ENCODE measurements at regions not wholly inside any gene's neighbourhood (a gene's known extent, or its start where the extent isn't known, plus 50 kb on each side); places are given as distances from the start of the nearest gene placed in this dataset.

- no peak for DNase-seq
Measured at GRCh38 chr2:128452536-128453530, 134.2 kb upstream of the HS6ST1 start.

DNA sequence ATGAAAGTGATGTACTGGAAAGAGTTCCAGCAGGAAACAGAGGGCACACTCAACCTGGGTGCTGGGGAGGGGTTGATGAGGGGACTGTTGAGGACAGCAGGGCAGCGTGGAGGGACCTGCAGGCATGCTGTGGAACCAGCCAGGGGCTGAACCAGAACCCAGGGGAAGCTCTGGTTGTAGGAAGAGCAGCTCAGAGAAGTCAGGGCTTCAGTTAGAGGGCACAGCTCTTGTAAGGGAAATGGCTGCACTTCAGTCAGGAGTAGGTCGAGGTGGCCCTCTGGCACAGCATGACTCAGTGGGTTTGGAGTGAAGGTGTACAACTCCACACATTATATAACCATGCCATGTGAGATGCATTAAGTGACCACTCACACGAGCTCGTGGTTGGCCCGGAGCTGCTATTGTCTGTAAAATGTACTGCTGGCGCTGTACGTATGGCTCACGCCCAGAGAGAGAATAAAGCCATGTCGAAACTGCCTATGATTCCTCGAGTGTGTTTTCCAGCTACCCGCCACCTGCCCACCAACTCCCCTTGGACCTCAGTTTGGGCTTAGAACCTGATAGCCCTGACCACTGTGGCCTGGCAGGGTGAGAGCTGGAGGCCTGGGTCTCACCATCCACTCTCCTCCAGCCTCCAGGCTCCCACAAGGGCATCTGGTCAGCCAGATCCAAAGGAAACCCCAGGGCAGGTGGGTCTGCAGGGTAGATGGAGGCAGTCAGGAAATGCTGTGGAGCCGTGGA lies 136.5 kb upstream of the HS6ST1 start:
- DNase-seq = no peak

DNA sequence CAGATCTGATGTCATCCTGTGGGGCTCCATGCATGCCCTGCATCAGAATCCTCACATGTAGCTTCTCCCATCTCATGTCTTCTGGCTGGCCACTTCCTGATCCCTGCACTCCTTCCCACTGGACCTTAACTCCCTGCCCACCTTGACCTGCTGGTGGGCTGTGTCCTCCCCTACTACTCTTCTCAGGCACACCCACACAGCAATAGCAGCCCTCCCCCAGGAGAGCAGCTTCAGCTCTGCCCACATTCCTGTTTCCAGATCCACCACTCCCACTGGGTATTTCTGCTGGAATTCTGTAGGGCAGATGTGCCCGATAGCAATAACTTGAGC lies 137.0 kb upstream of the HS6ST1 start:
- DNase-seq = no peak

GRCh38 chr2:128456281-128456680 lies 137.6 kb upstream of the HS6ST1 start:
- no peak for DNase-seq

DNA sequence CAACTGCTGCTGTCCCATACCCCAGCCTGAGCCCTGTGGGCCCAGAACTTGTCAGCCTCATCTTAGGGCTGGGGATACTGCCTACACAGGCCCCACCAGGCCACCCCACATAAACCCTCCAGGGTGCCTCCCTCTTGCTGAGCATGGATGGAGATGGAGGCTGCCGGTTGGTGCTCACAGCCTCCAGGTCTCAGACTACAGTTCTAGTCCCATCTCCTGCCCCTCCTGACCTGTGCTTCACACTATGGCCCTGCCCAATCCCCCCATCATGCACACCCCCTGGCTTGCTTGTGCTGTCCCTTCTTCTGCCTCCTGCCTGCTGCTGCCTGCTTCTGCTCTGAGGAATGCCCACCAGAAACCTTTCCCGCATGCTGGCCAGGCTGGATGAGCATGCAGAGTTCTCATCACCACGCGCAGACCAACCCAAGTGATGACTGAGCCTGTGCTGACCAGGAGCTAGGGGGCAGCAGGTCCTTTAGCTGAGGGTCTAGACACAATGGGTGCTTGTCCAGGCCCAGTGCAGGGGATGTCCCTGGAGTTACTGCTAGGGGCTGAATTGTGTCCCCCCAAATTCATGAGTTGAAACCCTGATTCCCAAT lies 138.4 kb upstream of the HS6ST1 start:
- DNase-seq = no peak

GRCh38 chr2:128457716-128458115 lies 139.0 kb upstream of the HS6ST1 start:
- DNase-seq = no peak

GRCh38 chr2:128458505-128458904 lies 139.8 kb upstream of the HS6ST1 start:
- DNase-seq = no peak

- no peak for DNase-seq
Measured at GRCh38 chr2:128464456-128464855, 145.8 kb upstream of the HS6ST1 start.

GRCh38 chr2:128465246-128466170 lies 146.8 kb upstream of the HS6ST1 start:
- no peak for DNase-seq

DNA sequence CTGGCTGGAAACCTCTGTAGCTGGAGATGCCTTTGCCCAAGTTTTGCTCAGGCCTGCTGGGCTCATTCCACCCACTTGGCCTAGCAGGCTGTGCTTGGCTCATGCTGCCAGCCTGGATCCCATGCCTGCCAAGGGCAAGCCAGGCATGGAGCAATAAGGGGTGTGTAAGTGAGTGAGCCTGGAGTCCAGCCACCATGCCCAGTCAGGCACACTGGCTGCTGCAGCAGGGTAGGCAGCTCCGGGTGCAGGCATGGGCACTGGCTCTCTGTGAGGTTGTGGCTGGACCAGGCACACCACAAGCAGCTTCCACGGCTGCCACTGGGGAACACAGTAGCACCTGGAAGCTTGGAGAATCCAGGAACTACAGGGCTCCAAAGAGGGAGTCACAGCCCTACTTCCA lies 147.7 kb upstream of the HS6ST1 start:
- peak; percentile 32 to 73 for DNase-seq

DNA sequence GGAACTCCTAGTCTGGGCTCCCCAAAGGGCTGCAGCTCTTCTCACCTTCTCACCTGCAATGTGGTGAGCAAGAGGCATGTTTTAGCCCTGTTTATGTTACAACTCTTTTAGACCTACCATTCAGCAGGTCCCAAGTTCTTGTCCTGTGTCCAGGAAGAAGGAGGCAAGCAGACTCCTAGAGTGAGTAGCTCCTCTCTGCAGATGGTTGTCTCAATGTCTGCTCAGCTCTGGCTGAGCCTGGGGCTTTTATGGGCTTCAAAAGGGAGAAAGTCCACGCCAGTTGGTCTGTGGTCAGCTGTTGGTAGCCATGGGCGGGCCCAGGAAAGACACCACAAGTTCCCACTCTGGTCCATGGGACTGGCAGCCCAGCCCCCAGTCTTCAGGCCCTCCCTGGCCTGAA lies 148.1 kb upstream of the HS6ST1 start:
- no peak for DNase-seq

- DNase-seq = no peak
Measured at GRCh38 chr2:128467321-128467969, 148.8 kb upstream of the HS6ST1 start.

GRCh38 chr2:128468186-128468920 lies 149.7 kb upstream of the HS6ST1 start:
- DNase-seq = no peak

DNA sequence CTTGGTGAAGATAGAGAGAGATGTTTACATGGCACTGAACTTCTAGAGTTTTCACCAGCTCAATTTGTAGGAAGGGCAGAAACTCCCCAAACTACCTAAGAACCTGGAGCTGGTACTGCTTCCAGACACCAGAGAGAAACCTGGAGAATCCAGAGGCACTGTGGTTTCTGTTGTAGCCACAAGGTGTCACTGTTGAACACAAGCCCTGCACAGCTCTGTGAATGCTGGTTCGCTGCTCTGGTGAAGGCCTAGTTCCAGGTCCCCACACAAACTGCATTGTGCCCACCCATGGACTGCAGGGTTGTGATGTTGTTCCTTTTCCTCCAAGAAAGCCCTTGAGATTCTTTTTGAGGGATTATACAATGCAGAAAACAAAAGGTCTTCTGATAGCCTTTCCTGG lies 150.5 kb upstream of the HS6ST1 start:
- no peak for DNase-seq

DNA sequence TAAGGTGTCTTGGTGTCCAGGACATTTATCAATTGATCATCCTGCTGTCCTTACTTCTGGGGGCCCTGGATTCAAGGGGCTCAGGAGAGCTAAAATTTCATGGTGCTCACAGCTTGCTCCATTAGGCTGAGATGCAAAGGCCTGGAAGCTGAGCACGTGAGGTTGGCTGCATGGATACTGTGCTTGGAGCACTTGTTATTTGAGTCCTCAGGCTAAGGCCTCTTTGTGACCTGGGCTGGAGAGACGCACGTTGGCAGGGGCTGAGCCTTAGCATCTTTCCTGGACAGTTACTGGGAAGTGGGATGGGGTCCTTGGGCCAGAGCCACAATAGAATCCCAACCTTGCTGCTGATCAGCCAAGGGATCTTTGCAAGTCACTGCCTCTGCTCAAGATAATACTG lies 151.2 kb upstream of the HS6ST1 start:
- DNase-seq = no peak

GRCh38 chr2:128472789-128473174 lies 154.1 kb upstream of the HS6ST1 start:
- no peak for DNase-seq

DNA sequence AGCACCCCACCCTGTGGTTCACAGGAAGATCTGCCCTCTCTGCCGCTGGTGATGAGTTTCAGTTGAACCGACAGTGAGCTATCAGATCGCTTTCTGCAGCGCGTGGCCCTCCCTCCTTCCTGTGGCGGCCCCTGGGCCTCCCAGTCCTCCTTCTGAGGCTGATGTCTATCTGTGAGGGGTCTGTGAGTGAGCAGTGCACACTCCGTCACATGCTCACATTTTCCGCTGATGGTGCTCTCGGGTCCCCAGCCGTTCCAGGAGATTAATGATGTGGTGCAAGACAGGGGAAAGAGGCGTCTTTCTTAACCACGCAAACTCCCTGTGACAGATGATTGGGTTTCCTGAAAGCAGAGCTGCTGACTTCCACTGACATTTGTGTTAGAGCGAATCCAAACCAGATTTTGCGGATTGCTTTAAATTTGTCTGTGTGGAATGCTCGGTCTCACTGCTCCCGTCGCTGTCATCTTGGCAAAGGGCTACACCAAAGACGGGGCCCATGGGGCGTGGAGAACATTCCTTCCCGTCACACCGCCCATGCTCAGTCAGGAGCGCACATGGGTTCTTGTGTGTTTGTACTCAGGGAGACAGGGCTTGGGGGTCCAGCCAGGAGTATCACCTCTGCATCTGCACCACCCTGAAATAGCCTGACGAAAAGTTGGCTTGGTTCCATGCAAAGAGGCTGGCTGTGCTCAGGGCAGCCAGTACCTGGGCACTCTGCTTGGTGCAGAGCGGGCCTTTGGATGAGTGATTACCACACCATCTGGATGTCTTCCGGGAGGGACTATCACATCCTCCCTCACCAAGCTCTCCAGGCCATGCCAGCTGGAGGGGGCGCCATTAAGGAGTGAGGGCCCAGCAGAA lies 154.7 kb upstream of the HS6ST1 start:
- DNase-seq = peak in 1 of 2 experiments; percentile 59

DNA sequence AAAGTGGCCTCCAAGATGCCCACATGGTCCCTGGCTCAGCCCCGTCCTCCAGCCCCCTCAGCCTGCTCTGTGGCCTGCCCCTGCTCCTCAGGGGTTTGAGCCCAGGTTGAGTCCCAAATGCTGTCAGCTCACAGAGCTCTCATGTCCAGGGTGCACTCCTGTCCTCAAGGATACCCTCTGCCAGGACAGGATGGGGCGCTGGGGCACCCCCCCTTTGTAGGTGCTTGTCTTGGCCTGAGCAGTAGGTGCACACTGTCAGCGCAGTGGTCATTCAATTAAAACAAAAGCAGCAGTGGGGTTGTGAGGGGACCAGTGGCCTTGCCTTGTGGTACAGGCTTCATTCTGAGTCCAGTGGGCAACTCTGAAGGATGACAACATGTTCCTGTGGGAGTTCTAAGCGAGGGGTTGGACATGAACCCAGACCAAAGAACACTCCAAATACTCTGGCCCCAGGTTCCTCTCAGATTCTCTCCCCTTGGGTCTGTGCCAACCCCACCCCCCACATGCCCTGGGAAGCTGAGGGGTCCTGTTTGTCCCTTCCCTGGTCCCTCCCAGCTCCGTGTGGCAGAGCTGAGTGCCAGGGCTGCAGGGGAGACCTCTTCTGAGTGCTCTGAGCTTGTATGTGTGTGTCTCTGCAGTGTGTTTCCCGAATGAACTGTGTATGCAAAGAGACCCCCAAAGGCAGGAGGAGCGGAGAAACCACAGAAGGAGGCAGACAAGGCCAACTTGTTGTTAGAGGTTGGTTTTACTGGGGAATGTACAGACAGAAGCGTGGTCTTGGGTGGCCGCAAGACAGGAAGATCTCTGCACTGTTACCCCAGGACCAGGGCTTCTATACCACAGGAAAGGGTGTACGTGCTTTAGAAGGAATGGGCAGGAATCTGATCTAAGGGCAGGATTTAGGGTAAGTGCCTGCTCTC lies 155.6 kb upstream of the HS6ST1 start:
- no peak for DNase-seq

- no peak for DNase-seq
Measured at GRCh38 chr2:128474962-128475361, 156.3 kb upstream of the HS6ST1 start.

Measured in cerebellar nuclear complex (tissue), 1 donor.